HEK293T (cell line): ENCODE measurements at regions not wholly inside any gene's neighbourhood (a gene's known extent, or its start where the extent isn't known, plus 50 kb on each side); places are given as distances from the start of the nearest gene placed in this dataset.
"Not testable (repeated sequence)": the region's sequence is repeated elsewhere in the genome, so short reads cannot be mapped to it uniquely, and the experiment has no call there.

Source experiments
- CTCF ChIA-PET: fragments of 350-600 bp; formaldehyde crosslinking; extraction: SDS; loops from one replicate; lab custom pipeline; 2021; ENCODE audit warnings: antibody characterized with exemption, inconsistent platforms; lab: Yijun Ruan, JAX
- POLR2A ChIA-PET: fragments of 350-600 bp; formaldehyde crosslinking; extraction: SDS; loops from one replicate; lab custom pipeline; 2020; ENCODE audit warnings: antibody characterized with exemption, inconsistent platforms; lab: Yijun Ruan, JAX
- DNase-seq: peaks from one replicate; pipeline ENCODE4 v3.0.0; 2012; ENCODE audit warnings: mixed read lengths; ENCODE audit errors: extremely low spot score
- ARNT ChIP-seq: fragments of 450-650 bp; IDR thresholded peaks from 2 replicates; pipeline ENCODE4 v1.6.1; 2017; ENCODE audit warnings: mild to moderate bottlenecking
- BHLHE40 ChIP-seq: fragments of 450-650 bp; IDR thresholded peaks from 2 replicates; pipeline ENCODE4 v1.6.1; 2016; ENCODE audit warnings: mild to moderate bottlenecking, moderate library complexity, borderline replicate concordance
- CTBP1 ChIP-seq: fragments of 450-650 bp; IDR thresholded peaks from 2 replicates; pipeline ENCODE4 v1.6.1; 2016; ENCODE audit warnings: borderline replicate concordance
- ELF4 ChIP-seq: fragments of 450-650 bp; IDR thresholded peaks from 2 replicates; pipeline ENCODE4 v1.6.1; 2017; ENCODE audit warnings: antibody characterized with exemption
- FOXA1 ChIP-seq: fragments of 450-650 bp; IDR thresholded peaks from 2 replicates; pipeline ENCODE4 v1.6.1; 2016; ENCODE audit warnings: mild to moderate bottlenecking
- FOXK2 ChIP-seq: fragments of 450-650 bp; IDR thresholded peaks from 2 replicates; pipeline ENCODE4 v1.6.1; 2016; ENCODE audit warnings: mild to moderate bottlenecking
- FOXM1 ChIP-seq: fragments of 450-650 bp; IDR thresholded peaks from 2 replicates; pipeline ENCODE4 v1.6.1; 2017; ENCODE audit warnings: mild to moderate bottlenecking, borderline replicate concordance
- HDGF ChIP-seq: fragments of 450-650 bp; IDR thresholded peaks from 2 replicates; pipeline ENCODE4 v1.6.1; 2017; ENCODE audit warnings: antibody characterized with exemption, borderline replicate concordance
- L3MBTL2 ChIP-seq: fragments of 450-650 bp; conservative IDR thresholded peaks from 2 replicates; pipeline ENCODE4 v1.6.1; 2016; ENCODE audit warnings: mild to moderate bottlenecking
- LEF1 ChIP-seq: fragments of 450-650 bp; IDR thresholded peaks from 2 replicates; pipeline ENCODE4 v1.6.1; 2017; ENCODE audit warnings: mild to moderate bottlenecking, borderline replicate concordance
- NFRKB ChIP-seq: fragments of 450-650 bp; IDR thresholded peaks from 2 replicates; pipeline ENCODE4 v1.6.1; 2016; ENCODE audit warnings: mild to moderate bottlenecking, moderate library complexity
- SP1 ChIP-seq: fragments of 450-650 bp; IDR thresholded peaks from 2 replicates; pipeline ENCODE4 v1.6.1; 2017
- SUZ12 ChIP-seq: fragments of 450-650 bp; IDR thresholded peaks from 2 replicates; pipeline ENCODE4 v1.6.1; 2016; ENCODE audit warnings: mild to moderate bottlenecking
- TARDBP ChIP-seq: fragments of 450-650 bp; IDR thresholded peaks from 2 replicates; pipeline ENCODE4 v1.6.1; 2016
- ZNF384 ChIP-seq: fragments of 450-650 bp; IDR thresholded peaks from 2 replicates; pipeline ENCODE4 v1.6.1; 2016
- TF ChIP-seq, protein P1 (sequence below): fragments of 450-650 bp; IDR thresholded peaks from 2 replicates; pipeline ENCODE4 v1.6.1; 2016

DNA sequence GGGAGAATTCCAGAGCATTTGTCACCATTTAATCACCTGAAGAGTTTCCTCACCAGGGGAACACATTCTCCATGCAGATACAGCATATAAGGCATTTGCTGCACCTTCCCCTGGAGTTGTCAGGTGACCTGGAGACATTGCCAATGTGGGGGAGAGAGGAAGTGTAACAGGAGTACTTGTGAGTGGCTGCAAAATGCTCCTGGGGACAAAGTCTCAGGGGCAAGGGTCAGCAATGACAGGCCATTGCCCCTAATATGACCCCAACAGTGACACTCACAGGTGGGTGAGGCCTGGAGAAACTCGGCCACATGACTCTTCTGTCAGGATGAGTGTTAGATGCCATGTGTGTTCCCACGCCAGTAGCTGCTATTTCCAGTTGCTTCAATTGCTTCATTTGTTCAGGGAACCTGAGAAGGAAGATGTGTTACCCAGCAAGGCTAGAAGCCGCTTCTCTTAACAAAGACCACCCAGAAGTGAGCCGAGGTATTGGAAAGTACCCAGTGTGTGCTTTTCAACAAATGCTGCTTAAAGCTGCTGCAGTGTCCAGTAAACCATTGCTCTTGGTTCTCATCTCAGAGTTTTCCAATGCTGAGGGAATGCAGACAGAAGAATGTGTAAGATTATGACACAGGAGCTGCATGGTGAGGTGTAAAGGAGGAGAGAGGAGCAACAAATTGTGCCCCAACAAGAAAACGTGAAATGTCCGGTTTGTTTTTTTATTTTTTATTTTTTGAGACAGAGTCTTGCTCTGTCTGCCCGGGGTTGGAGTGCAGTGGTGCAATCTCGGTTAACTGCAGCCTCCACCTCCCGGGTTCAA lies 128.2 kb upstream of the SLC44A1 start:
- CTCF ChIA-PET = no interaction called here
- POLR2A ChIA-PET = no interaction called here
- TF ChIP-seq NFRKB = no peak
- no peak for TF ChIP-seq CTBP1
- no peak for TF ChIP-seq FOXM1
- TF ChIP-seq, protein P1, sequence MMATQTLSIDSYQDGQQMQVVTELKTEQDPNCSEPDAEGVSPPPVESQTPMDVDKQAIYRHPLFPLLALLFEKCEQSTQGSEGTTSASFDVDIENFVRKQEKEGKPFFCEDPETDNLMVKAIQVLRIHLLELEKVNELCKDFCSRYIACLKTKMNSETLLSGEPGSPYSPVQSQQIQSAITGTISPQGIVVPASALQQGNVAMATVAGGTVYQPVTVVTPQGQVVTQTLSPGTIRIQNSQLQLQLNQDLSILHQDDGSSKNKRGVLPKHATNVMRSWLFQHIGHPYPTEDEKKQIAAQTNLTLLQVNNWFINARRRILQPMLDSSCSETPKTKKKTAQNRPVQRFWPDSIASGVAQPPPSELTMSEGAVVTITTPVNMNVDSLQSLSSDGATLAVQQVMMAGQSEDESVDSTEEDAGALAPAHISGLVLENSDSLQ = no peak
- no peak for TF ChIP-seq L3MBTL2
- no peak for TF ChIP-seq HDGF
- TF ChIP-seq LEF1 = no peak
- no peak for TF ChIP-seq SUZ12
- no peak for TF ChIP-seq ZNF384
- no peak for DNase-seq

GRCh38 chr9:105117234-105117633 lies 127.2 kb upstream of the SLC44A1 start:
- no peak for TF ChIP-seq FOXA1
- TF ChIP-seq TARDBP = no peak
- TF ChIP-seq SUZ12 = no peak
- no peak for TF ChIP-seq ZNF384
- TF ChIP-seq L3MBTL2 = no peak
- TF ChIP-seq HDGF = no peak
- no peak for TF ChIP-seq NFRKB
- no peak for TF ChIP-seq ARNT
- TF ChIP-seq FOXM1 = no peak
- TF ChIP-seq FOXK2 = no peak
- no peak for TF ChIP-seq ELF4
- TF ChIP-seq, protein P1 = no peak
- no peak for TF ChIP-seq BHLHE40
- no peak for TF ChIP-seq SP1
- no peak for TF ChIP-seq LEF1
- ChIA-PET CTCF (no interaction called here), POLR2A (no interaction called here)
- no peak for DNase-seq

DNA sequence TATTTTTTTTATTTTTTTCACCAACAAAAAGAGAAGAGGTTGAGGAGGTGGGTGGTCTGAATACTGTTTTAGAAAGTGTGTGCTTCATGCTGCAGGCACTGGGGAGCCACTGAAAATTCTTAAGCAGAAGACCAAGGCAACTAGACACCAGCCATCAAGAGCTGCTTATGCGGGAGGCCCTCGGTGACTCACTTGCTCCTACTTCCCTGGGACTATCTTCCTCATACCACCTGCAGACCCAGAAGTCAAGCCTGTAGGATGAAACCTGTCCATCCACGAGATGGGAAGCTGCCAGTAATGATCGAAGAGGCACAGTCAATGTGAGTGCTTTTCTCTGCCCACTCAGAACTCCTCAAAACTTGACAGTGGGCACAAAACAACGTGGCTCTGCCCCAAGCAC lies 125.8 kb upstream of the SLC44A1 start:
- no peak for DNase-seq
- no peak for TF ChIP-seq BHLHE40
- TF ChIP-seq FOXA1 = no peak
- TF ChIP-seq ARNT = no peak
- TF ChIP-seq LEF1 = no peak
- TF ChIP-seq SUZ12 = no peak
- no peak for TF ChIP-seq FOXK2
- no peak for TF ChIP-seq ZNF384
- TF ChIP-seq ELF4 = no peak
- TF ChIP-seq, protein P1 = no peak
- TF ChIP-seq SP1 = no peak
- TF ChIP-seq L3MBTL2 = no peak
- no peak for TF ChIP-seq HDGF
- TF ChIP-seq FOXM1 = no peak
- no peak for TF ChIP-seq CTBP1
- no peak for TF ChIP-seq TARDBP
- ChIA-PET CTCF (no interaction called here), POLR2A (no interaction called here)

- no peak for DNase-seq
- ChIA-PET POLR2A (no interaction called here), CTCF (no interaction called here)
- no peak for TF ChIP-seq L3MBTL2
- no peak for TF ChIP-seq ELF4
Observed at GRCh38 chr9:105119156-105119555, 125.3 kb upstream of the SLC44A1 start.

- DNase-seq = no peak
- TF ChIP-seq ELF4 (no peak), ZNF384 (no peak), ARNT (no peak), CTBP1 (no peak), SP1 (no peak), NFRKB (no peak), LEF1 (no peak), L3MBTL2 (no peak), FOXA1 (no peak), FOXM1 (no peak), TARDBP (no peak)
- POLR2A ChIA-PET = no interaction called here
- CTCF ChIA-PET = no interaction called here
Observed at GRCh38 chr9:105121861-105122430, 122.5 kb upstream of the SLC44A1 start.

DNA sequence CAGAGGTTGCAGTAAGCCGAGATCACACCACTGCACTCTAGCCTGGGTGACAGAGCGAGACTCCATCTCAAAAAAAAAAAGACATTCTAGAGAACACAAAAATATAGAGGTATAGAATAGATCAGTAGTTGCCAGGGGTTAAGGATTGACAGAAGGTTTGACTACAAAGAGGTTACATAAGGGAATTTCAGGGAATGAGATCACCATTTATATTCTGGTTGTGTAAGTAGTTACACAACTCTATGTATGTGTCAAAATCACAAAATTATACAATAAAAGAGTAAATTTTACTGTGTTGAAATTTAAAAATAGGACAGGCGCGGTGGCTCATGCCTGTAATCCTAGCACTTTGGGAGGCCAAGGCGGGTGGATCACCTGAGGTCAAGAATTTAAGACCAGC lies 119.9 kb upstream of the SLC44A1 start:
- DNase-seq, CTCF ChIA-PET, POLR2A ChIA-PET: not testable (repeated sequence)

DNA sequence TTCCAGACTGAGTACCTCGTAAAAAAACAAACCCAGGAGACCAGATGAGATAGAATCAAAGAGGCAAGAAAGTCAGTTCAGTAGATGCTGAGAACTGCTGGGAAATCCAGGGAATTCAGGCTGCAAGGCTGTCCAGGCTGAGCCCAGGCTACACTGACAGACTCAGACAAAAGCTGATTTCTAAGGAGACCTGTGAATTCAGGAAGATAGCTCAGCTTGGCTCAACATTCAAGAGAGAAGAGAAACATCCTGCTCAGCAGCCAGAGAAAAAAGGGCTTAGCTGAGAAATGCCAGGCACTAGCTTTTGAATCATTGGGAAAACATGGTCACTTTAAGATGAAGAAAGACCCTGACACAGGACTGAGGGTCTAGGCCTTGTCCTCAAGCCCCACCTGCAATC lies 118.2 kb upstream of the SLC44A1 start:
- no peak for DNase-seq
- ChIA-PET POLR2A (no interaction called here), CTCF (no interaction called here)
- no peak for TF ChIP-seq BHLHE40
- no peak for TF ChIP-seq ZNF384
- no peak for TF ChIP-seq FOXK2
- TF ChIP-seq ELF4 = no peak
- TF ChIP-seq, protein P1 = no peak
- no peak for TF ChIP-seq HDGF
- no peak for TF ChIP-seq SUZ12
- no peak for TF ChIP-seq TARDBP
- TF ChIP-seq ARNT = no peak
- TF ChIP-seq L3MBTL2 = no peak
- TF ChIP-seq LEF1 = no peak
- TF ChIP-seq SP1 = no peak
- TF ChIP-seq FOXM1 = no peak
- TF ChIP-seq CTBP1 = no peak
- TF ChIP-seq FOXA1 = no peak
